GOT3 (cell line): ENCODE measurements at regions not wholly inside any gene's neighbourhood (a gene's known extent, or its start where the extent isn't known, plus 50 kb on each side); places are given as distances from the start of the nearest gene placed in this dataset.

Source experiments
- DNase-seq: peaks from one replicate; lab custom pipeline; 2025; ENCODE audit warnings: mixed read lengths; lab: John Stamatoyannopoulos, UW

DNA sequence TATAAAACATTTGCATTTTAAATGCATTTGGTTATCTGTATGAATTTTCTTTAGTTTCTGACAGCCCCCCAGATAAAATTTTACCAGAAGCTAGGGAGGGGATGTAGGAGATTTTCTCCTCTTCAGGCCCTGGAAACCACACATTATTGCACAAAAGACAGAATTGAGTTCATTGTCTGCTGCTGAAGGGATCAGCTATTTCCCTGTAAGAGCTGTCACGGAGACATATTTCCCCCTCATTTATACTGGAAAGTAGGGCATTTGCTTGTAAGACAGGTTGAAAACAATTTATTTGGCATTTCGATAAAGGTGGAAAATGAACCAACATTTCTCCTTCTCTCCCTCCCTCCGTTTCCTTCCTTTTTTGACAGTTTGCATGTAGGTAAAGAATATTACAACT is 241.3 kb upstream of the LCORL start:
- DNase-seq, result no peak

DNA sequence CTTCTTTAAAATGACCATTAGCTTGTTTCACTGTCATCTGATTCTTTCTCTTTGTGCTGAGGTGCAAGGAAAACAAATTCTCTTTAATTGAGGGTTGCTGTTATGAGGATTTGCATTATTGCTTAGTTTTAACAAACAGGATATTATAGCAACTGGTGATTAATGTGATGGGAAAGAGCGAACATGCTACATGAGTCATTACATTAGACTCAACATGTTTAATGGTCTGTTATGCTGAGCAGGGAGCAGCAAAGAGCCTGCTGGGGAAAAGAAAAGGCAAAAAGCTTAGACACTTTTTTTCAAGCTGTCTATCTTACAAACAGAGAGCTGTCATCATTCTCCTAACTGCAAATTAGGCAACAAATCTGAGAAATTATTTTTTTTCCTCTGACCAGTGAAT is 230.5 kb upstream of the LCORL start:
- no peak for DNase-seq

DNA sequence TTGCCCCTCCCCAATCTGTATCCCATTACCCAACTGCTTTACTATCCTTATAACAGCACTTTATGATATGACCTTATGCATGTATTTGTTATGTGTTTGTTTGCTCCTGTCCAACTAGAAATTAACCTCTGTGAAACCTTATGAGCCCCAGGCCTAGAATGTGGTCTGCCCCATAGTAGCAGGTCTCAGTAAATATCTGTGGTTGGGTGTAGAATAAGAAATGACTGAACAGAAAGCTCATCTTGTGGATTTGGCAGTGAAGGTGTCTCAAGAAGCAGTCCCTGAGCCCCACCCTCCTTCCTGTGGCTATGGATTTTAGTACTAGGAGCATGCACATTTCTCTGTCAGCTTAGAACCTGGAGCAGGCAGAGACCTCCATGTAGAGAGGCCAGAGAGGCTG is 229.0 kb upstream of the LCORL start:
- DNase-seq, result no peak

DNA sequence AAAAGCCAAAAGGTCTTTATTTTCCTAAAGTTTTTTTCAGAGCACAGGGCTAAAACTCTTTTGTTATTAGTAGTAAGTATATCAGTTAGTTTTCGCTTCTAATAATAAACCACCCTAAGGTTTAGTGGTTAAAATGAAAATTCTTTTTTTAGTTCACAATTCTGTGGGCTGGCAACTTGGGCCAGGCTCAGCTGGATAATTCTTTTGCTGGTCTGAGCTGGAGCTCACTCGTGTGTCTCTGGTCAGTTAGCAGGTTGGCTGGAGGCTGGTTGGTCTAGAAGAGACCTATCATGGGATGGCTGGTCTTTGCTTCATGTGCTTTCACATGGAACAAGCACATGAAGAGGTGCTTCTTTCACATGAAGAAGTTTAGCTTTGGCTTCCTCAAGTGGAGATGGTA is 227.1 kb upstream of the LCORL start:
- DNase-seq, result no peak

DNA sequence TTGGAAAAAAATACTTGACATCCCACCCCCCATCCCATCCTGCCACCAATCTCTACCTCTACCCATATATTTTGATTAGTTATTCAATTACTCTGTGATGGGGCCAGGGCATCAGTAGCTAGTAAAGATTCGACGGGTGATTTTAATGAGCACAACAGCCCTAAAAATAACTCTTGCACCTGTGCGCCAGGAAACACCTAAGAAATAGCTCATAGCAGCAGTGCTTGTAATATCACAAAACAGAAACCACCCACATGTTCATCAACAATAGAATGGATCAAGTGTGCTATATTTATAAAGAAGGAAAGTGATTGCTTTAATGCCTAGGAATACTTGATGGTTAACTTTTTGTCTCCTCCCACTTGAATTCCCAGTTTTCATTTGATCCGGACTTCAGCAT is 225.6 kb upstream of the LCORL start:
- no peak for DNase-seq

DNA sequence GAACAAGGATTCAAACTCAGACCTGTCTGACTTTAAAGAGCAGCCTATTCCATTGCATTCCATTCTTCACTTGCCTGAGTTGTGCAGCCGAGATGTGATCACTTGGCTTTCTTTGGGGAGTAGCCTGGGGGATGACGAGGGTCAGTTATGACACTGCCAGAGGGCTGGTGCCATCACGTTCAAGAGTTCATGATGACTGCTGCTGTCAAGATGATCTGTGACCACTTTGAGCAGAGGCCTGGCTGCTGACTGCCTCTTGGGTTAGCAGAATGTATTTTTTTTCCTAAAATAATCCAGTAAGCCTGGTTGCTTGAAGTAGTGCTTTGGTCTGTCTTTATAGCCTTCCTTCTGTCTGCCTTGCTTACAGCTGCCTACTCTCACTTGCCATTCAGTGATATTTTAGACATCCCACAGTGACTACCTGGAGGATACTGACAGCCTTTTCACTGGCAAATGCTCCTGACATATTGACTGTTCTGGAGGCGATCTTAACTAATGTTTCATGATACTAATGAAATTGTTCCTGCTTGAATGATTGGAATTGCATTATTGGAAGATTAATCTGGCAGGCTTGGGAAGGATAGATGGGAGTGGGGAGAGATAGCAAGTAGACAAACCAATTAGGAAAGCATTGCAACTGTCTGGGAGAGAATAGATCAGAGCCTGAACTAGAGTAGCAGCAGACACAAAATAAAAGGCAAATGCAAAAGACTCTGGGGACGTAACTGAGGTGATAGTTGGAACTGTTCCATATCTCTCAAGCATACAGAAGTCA is 221.6 kb upstream of the LCORL start:
- no peak for DNase-seq

DNA sequence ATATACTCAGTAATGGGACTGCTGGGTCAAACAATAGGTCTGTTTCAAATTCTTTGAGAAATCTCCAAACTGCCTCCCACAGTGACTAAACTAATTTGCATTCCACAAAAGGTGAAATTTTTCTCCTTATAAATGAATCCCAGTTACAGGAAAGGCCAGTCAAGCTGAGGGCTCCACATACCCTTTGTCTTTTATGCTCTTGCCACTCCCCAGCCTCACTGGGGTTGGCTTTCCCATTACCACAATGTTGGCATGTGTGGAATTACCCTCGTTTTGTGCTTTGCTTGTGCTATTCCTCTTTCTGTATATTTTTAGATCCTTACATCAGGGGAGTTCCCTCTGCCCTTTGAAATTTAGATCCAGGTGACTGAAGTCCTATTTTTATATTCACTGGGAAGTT is 220.2 kb upstream of the LCORL start:
- DNase-seq, result no peak

DNA sequence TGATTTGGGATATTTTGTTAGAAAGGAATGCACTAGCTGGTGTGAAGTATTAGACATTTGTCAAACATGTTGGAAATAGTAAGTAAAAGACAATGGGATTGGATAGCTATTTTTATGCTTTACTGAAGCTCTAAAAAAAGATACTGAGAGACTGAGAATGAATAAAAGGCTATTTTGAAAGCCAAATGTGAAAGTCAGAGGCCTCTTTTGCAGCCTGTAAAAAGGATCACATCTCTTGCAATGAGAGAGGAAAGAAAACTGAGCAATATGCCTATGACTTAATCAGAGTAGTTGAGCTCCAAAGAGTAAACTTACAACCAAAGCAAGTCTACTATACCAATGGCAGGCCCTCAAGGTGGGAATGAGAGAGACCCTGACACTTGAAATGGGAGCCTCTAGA is 212.6 kb upstream of the LCORL start:
- DNase-seq, result no peak

DNA sequence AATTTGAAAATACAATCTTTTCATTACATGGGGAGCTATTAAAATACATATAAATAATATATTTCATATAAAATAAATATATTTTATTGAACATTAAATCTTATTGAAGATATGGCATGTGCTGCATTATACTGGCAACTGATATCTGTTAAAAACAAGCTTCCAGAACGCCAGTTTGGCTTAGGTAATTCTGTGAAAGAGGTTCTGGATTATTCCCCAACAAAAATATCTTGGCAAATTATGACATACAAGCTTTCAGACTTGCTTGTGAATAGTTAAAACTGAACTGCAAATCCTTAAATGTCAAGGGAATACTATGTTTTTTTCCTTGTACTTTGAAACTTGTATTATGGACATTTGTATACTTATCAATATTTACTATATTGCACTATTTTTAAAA is 210.2 kb upstream of the LCORL start:
- DNase-seq, result no peak

DNA sequence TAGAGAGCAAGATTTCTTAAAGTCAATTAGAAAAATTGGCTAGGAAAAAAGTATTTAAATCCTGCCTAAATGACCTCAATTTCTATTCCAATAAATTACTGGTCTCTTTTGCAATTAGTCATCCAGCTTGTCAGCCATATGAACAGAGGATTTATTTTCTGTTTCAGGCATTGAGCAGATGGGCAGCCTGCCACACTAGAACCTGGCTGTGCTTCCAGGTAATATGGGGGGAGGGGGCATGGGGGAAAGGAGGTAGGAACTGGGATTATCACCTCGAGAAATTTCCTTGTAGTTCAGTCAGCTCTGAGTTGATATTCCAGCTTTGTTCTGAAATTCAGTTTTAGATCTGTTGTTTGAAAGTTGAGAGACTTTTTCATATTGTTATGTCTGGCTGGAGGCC is 206.3 kb upstream of the LCORL start:
- no peak for DNase-seq

DNA sequence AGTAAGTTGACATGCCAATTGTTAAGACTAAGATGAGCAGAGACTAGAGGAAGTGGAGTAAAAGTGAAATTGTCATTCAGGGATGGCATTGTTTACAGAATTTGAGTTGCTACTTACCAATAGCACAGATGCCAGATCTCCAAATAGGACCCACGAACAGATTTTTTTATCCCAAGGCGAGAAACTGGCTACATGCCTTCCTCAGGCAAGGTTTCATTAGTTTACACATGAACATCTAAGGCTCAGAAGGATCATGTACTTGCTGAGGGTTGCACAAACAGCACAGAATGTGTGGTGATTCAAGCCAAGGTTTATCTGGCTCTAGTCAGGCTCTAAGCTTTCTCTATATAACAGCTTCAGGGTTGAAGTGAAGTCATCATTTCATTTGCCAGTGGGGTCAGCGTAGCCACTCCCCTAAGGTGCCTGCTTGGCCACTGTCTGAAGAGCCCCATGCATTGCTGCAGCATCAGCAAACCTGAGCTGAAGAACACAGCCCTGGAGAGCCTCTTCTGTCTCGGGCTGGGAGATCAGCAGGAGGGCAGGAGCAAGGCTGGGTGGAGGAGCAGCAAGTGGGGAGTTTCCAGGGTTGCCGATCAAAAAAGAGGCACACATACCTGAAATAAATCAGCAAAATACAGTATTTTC is 193.0 kb upstream of the LCORL start:
- DNase-seq, result no peak

DNA sequence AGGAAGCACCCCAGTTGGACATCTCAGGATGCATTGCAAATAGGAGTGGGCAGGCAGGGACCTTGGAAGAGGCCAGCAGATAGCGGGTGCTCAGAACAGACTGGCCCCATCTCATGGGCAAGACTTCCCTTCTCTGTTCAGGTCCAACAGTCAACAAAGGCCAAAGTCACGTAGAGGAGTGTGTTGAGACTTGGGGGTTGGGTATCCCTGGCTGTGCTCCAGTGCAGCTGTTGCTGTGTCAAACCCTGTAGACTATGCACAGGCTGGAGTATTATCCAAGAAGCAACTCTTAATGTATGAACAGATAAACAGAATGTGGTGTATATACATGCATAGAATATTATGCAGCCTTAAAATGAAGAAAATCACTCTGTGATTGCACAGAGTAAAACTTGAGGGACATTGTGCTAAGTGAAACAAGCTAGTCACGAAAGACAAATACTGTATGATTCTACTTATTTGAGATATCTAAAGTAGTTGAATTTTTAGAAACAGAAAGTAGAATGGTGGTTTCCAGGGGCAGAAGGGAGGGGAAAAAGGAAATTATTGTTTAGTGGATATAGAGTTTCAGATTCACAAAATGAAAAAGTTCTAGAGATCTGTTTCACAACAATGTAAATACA is 192.1 kb upstream of the LCORL start:
- DNase-seq, result no peak

DNA sequence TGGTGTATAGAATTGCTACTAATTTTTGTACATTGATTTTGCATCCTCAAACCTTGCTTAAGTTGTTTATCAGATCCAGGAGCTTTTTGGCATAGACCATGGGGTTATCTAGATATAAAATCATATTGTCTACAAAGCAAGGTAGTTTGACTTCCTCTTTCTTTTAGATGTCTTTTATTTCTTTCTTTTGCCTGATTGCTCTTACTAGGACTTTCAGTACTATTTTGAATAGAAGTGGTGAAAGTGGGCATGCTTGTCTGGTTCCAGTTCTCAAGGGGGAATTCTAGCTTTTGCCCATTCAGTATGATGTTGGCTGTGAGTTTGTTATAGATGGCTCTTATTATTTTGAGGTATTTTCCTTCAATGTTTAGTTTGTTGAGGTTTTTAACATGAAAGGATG is 187.9 kb upstream of the LCORL start:
- DNase-seq, result no peak

DNA sequence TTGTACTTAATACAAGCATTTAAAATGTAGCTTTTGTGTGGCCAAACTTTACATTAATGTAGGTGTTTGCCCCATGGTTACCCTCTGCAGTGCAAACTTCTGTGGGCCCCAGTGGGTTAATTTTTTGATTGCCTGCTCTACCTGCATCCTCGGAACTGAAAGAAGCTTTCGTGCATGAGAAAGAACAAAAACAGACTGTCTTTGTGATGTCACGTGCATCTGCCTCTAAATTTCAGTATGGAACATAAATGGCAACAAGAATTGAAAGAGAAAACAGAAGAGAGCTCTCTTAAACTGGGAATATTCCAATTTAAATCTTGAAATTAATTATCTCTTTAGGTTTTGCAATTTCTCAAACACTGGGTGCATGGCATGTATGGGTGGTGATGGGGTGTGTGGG is 182.4 kb upstream of the LCORL start:
- DNase-seq, result no peak

DNA sequence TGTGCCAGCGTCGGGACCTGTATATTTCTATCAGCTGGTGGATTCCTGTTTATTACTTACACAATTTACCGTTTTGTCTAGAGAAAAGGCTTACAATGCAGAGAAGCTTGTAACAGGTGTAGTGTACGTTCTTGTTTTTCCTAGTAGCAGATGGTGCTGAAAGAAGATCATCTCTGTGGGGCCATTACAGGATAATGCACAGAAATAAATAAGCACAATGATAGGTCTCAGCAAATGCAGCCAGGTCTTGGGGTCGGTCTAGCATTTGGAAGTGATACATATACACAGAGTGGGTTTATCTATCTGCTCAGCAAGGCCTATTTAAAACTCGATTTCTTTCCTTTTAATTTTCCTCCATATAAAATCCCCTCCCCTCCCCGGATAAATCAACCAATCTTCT is 180.9 kb upstream of the LCORL start:
- no peak for DNase-seq

DNA sequence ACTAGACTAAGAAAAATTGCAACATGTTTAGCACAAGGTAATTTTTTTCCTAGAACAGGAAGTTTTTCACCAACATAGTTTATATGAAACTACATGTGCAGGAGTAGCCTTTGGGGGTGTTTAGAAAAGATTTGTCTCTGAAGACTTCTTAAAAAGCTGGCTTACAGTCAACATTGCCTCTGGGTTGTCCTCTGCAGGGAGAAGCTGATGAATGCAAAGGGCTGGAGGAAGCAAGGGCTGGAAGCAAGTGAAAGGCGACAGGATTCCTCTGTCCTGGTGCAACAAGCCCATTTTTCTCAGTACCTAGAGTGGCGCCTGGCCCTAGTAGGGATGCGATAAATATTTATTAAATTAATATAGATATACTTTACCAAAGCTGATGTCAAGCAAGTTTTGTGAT is 180.3 kb upstream of the LCORL start:
- no peak for DNase-seq

DNA sequence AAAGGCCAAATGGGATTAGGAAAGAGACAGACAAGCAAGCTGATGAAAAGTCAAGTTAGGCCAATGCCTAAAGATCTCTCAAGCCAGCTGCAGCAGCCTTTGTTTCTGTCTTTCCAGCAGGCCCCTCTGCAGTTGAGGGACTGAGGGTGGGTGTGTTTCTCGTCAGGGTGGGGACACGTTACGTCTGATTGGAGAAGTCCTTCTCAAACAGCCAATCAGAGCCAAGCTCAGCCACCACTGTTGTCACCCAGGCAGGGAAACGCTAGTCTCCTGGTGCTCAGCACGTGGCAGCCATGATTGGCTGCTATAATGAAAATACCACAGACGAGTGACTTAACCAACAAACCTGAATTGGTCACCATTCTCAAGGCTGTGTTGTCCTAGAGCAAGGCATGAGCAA is 177.1 kb upstream of the LCORL start:
- DNase-seq, result no peak

DNA sequence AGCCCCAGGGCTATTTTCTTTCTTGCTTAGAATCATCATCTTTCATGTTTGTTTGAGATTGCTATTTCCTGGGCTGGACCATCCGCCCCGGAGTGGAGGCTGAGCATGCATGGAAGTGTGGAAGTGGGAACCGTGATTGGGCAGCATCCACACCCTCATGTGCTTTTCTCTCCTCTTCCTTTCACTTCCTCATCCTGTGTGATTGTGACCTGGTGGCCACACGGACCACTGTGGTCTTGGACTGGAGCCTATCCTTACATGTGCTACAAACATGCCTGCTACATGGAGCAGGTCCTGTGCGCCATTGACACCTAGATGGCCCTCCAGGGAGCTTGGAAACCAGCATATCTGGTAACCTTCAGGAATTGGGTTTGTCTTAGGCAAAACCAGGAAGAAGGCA is 175.9 kb upstream of the LCORL start:
- DNase-seq, result no peak

DNA sequence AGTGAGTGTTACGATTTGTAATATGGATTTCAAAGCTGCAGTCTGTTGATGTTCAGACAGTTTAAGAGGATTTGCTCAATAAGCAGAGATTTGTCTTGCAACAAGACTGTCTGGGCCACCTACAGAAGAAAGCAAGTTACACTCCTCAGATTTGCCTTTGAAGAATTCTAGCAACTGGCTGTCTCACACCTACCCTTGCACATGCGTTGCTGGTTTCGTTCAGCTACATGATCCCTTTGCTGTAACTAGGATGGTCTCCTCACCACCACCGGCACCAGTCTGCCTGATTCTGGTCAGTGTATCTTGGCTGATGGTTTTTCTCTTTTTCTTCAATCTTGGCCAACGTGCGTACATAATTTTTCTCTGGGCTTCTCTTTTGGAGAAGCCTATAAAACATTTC is 172.7 kb upstream of the LCORL start:
- DNase-seq, result no peak

DNA sequence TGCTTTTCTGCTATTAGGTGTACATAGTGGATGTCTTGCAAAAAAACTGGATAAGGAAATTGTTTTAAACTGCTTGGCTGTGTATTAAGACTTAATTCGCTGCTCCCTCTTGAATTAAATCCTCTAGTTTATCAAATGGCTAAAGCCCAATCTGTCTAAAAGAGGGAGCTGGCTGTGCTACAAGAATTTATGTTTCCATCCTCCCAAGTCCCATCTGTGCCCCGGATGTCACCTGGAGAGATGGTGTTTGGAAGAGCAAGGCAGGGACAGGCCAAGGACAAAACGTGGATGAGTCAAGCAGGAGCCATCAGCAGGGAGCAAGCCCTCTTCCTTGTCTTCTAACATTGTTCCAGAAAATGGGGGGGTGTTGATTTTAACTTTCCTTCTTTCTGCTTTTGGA is 171.3 kb upstream of the LCORL start:
- no peak for DNase-seq

DNA sequence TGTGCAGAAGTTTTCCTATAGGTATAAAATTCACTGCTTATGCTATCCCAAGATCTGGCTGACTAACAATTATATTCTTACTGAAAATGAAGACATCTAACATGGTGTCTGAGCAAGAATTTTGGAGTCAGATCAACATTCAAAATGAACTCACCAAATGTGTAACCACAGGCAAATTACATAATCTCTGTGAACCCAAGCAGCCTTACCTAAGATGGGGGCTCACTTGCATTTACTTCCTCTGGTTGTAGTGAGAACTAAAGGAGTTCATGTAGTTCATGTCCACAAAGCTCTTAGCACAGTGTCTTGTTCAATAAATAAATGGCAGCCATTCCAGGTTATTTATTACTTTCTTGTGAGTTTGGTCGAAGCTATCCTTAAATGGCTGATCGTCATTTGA is 163.9 kb upstream of the LCORL start:
- DNase-seq, result no peak

DNA sequence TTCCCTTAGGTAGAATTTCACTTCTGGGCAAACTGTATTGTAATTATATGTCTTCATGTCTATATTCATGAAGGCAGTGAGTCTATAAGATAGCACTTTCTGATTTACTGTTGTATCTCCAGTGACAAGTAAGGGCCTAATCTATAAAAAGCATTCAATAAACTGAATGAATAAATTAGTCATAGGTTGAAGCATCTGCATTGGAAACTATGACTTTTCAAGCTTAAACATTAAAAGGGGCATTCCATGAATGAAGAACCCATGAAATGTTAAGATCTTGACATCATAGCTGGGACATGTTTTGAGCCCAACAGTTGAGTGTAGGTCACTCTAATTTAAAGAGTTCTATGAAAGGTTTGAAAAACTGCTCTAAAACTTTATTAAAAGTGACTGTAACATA is 159.3 kb upstream of the LCORL start:
- no peak for DNase-seq

DNA sequence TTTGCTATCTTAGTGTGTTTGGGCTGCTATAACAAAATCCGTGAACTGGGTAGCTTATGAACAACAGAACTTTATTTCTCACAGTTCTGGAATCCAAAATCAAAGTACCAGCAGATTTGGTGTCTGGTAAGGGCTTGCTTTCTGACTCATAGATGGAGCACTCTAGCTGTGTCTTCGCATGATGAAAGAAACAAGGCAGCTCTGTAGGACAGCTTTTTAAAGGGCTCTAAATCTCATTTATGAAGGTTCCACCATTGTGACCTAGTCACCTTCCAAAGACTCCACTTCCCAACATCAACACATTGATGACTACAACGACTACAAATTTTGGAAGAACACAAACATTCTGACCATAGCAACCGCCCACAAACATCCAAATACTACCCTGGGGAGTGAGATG is 158.6 kb upstream of the LCORL start:
- no peak for DNase-seq

DNA sequence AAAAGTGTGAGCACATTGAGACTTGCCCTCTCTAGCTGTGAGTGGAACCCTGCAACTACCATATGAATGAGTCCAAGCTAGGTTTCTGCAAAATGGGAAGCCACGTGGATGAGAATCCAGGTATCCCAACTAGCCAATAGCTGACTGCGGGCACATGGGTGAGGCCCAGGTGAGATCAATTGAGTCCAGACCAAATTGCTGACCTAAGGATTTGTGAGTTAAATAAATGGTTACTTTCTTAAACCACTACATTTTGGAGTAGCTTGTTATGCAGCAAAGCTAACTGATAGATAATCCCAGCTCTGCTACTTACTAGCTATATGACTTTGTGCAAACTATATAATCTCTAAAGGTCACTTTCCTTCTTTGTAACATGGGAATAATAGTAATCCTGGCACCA is 150.3 kb upstream of the LCORL start:
- no peak for DNase-seq
